GM23248 (cell line): ENCODE measurements at regions not wholly inside any gene's neighbourhood (a gene's known extent, or its start where the extent isn't known, plus 50 kb on each side); places are given as distances from the start of the nearest gene placed in this dataset.

Source experiments
- EZH2 ChIP-seq: fragments of 200-600 bp; sonication (generic); IDR thresholded peaks from 2 replicates; pipeline ENCODE4 v1.6.1; 2018; ENCODE audit warnings: antibody characterized with exemption, mild to moderate bottlenecking; ENCODE audit not compliant: insufficient read depth, poor library complexity, severe bottlenecking
- EZH2phosphoT487 ChIP-seq: fragments of 200-600 bp; sonication (generic); IDR thresholded peaks from 2 replicates; pipeline ENCODE4 v1.6.1; 2018; ENCODE audit warnings: antibody characterized with exemption, moderate library complexity, mild to moderate bottlenecking, low read depth; ENCODE audit not compliant: insufficient read depth

- no peak for TF ChIP-seq EZH2
- TF ChIP-seq EZH2phosphoT487 = no peak
Observed at GRCh38 chr6:126873791-126874190, 244.7 kb upstream of the RSPO3 start.
